Stimulated activated effector memory CD8-positive, alpha-beta T cell treated with anti-CD3 and anti-CD28 coated beads, Interleukin-12 subunit alpha, Interleukin-12 subunit beta, amount 100 ng/mL, for 72 hours (primary cell): ENCODE measurements at regions not wholly inside any gene's neighbourhood (a gene's known extent, or its start where the extent isn't known, plus 50 kb on each side); places are given as distances from the start of the nearest gene placed in this dataset.

Experiments
- ATAC-seq: fragments of 150-1000 bp; cut with Tn5 transposase; 2 replicates; pipeline ENCODE4 v1.10.0; 2021
- DNase-seq, 2 donors: peaks; one replicate each; pipeline ENCODE4 v3.0.0; 2021 to 2022; ENCODE audit warnings: low spot score in 2 of 2
- H3K27ac Mint-ChIP-seq: one replicate; pipeline ENCODE4 v1.8.0; 2022; ENCODE audit warnings: mild to moderate bottlenecking, mixed read lengths
- H3K36me3 Mint-ChIP-seq: one replicate; pipeline ENCODE4 v1.8.0; 2022; ENCODE audit warnings: mild to moderate bottlenecking, mixed read lengths
- H3K4me1 Mint-ChIP-seq: one replicate; pipeline ENCODE4 v1.8.0; 2022; ENCODE audit warnings: mixed read lengths
- H3K4me3 Mint-ChIP-seq: one replicate; pipeline ENCODE4 v1.8.0; 2022; ENCODE audit warnings: mild to moderate bottlenecking, mixed read lengths
- H3K9me3 Mint-ChIP-seq: one replicate; pipeline ENCODE4 v1.8.0; 2022; ENCODE audit warnings: mixed read lengths

- H3K36me3 Mint-ChIP-seq: no peaks in the 10 kb centered on the region
- ATAC-seq (no peak), DNase-seq (no peak)
- H3K27ac Mint-ChIP-seq: no peak overlapping the region
- no peaks in the 10 kb centered on the region for H3K4me1 Mint-ChIP-seq
- H3K9me3 Mint-ChIP-seq: peaks cover 16% of the 10 kb centered on the region
- no peak overlapping the region for H3K4me3 Mint-ChIP-seq
These were observed 365.1 kb upstream of the SEMA6D start for GRCh38 chr15:47352217-47352616.

- peaks cover 15% of the 10 kb centered on the region for H3K9me3 Mint-ChIP-seq
- H3K36me3 Mint-ChIP-seq: no peaks in the 10 kb centered on the region
- H3K4me3 Mint-ChIP-seq: no peak overlapping the region
- H3K4me1 Mint-ChIP-seq: no peaks in the 10 kb centered on the region
- ATAC-seq: no peak
- DNase-seq: no peak
- no peak overlapping the region for H3K27ac Mint-ChIP-seq
These were observed 361.5 kb upstream of the SEMA6D start for GRCh38 chr15:47355759-47356158.

GRCh38 chr15:47356297-47356696 is 361.0 kb upstream of the SEMA6D start:
- no peak overlapping the region for H3K4me3 Mint-ChIP-seq
- H3K27ac Mint-ChIP-seq: no peak overlapping the region
- H3K4me1 Mint-ChIP-seq: no peaks in the 10 kb centered on the region
- no peaks in the 10 kb centered on the region for H3K36me3 Mint-ChIP-seq
- DNase-seq (no peak), ATAC-seq (no peak)
- peaks cover 15% of the 10 kb centered on the region for H3K9me3 Mint-ChIP-seq

GRCh38 chr15:47358876-47359275 is 358.4 kb upstream of the SEMA6D start:
- DNase-seq (no peak), ATAC-seq (no peak)
- Mint-ChIP-seq H3K27ac (no peak overlapping the region), H3K4me3 (no peak overlapping the region), H3K9me3 (peaks cover 11% of the 10 kb centered on the region), H3K4me1 (no peaks in the 10 kb centered on the region), H3K36me3 (no peaks in the 10 kb centered on the region)

- no peak for DNase-seq
- Mint-ChIP-seq H3K4me1 (no peaks in the 10 kb centered on the region), H3K36me3 (no peaks in the 10 kb centered on the region), H3K27ac (no peak overlapping the region), H3K4me3 (no peak overlapping the region), H3K9me3 (peaks cover 11% of the 10 kb centered on the region)
- ATAC-seq: no peak
These were observed 357.0 kb upstream of the SEMA6D start for GRCh38 chr15:47360305-47360704.

GRCh38 chr15:47362118-47362905 is 355.0 kb upstream of the SEMA6D start:
- DNase-seq (no peak), ATAC-seq (no peak)
- Mint-ChIP-seq H3K36me3 (no peaks in the 10 kb centered on the region), H3K9me3 (peaks cover 16% of the 10 kb centered on the region), H3K27ac (no peak overlapping the region), H3K4me3 (no peak overlapping the region), H3K4me1 (no peaks in the 10 kb centered on the region)

- Mint-ChIP-seq H3K9me3 (peaks cover 14% of the 10 kb centered on the region), H3K27ac (no peak overlapping the region), H3K36me3 (no peaks in the 10 kb centered on the region), H3K4me1 (no peaks in the 10 kb centered on the region), H3K4me3 (no peak overlapping the region)
- ATAC-seq (no peak), DNase-seq (no peak)
These were observed 353.7 kb upstream of the SEMA6D start for GRCh38 chr15:47363653-47364052.

GRCh38 chr15:47364230-47365141 is 352.8 kb upstream of the SEMA6D start:
- no peak for DNase-seq
- Mint-ChIP-seq H3K4me1 (no peaks in the 10 kb centered on the region), H3K4me3 (no peak overlapping the region), H3K27ac (no peak overlapping the region), H3K36me3 (no peaks in the 10 kb centered on the region), H3K9me3 (peaks cover 14% of the 10 kb centered on the region)
- no peak for ATAC-seq

GRCh38 chr15:47366884-47367283 is 350.4 kb upstream of the SEMA6D start:
- ATAC-seq: no peak
- Mint-ChIP-seq H3K36me3 (no peaks in the 10 kb centered on the region), H3K9me3 (peaks cover 14% of the 10 kb centered on the region), H3K4me3 (no peak overlapping the region), H3K4me1 (no peaks in the 10 kb centered on the region), H3K27ac (no peak overlapping the region)
- no peak for DNase-seq

GRCh38 chr15:47367726-47368390 is 349.4 kb upstream of the SEMA6D start:
- Mint-ChIP-seq H3K4me3 (no peak overlapping the region), H3K9me3 (peaks cover 14% of the 10 kb centered on the region), H3K27ac (no peak overlapping the region), H3K36me3 (no peaks in the 10 kb centered on the region), H3K4me1 (no peaks in the 10 kb centered on the region)
- ATAC-seq: no peak
- no peak for DNase-seq

- ATAC-seq: no peak
- Mint-ChIP-seq H3K9me3 (peaks cover 7% of the 10 kb centered on the region), H3K4me3 (no peak overlapping the region)
These were observed 345.4 kb upstream of the SEMA6D start for GRCh38 chr15:47371939-47372338.

GRCh38 chr15:47374222-47374621 is 343.1 kb upstream of the SEMA6D start:
- Mint-ChIP-seq H3K36me3 (no peaks in the 10 kb centered on the region), H3K4me1 (no peaks in the 10 kb centered on the region), H3K27ac (no peak overlapping the region), H3K4me3 (no peak overlapping the region), H3K9me3 (peaks cover 6% of the 10 kb centered on the region)
- no peak for DNase-seq
- no peak for ATAC-seq

More at GRCh38 chr15:47371939-47372338, 345.4 kb upstream of the SEMA6D start:
- no peak for DNase-seq
- no peaks in the 10 kb centered on the region for H3K4me1 Mint-ChIP-seq
- H3K36me3 Mint-ChIP-seq: no peaks in the 10 kb centered on the region
- no peak overlapping the region for H3K27ac Mint-ChIP-seq

GRCh38 chr15:47376190-47376589 is 341.1 kb upstream of the SEMA6D start:
- ATAC-seq (no peak), DNase-seq (no peak)
- H3K4me3 Mint-ChIP-seq: no peak overlapping the region

GRCh38 chr15:47377465-47377864 is 339.8 kb upstream of the SEMA6D start:
- Mint-ChIP-seq H3K4me1 (no peaks in the 10 kb centered on the region), H3K4me3 (no peak overlapping the region), H3K9me3 (peaks cover 7% of the 10 kb centered on the region), H3K27ac (no peak overlapping the region), H3K36me3 (no peaks in the 10 kb centered on the region)
- DNase-seq (no peak), ATAC-seq (no peak)

More at GRCh38 chr15:47376190-47376589, 341.1 kb upstream of the SEMA6D start:
- Mint-ChIP-seq H3K9me3 (peaks cover 7% of the 10 kb centered on the region), H3K27ac (no peak overlapping the region), H3K4me1 (no peaks in the 10 kb centered on the region), H3K36me3 (no peaks in the 10 kb centered on the region)

- no peak for ATAC-seq
- Mint-ChIP-seq H3K36me3 (no peaks in the 10 kb centered on the region), H3K4me1 (no peaks in the 10 kb centered on the region), H3K27ac (no peak overlapping the region), H3K4me3 (no peak overlapping the region), H3K9me3 (peaks cover 7% of the 10 kb centered on the region)
- no peak for DNase-seq
These were observed 338.8 kb upstream of the SEMA6D start for GRCh38 chr15:47378527-47378926.
